IMR-90 (cell line): ENCODE measurements at regions not wholly inside any gene's neighbourhood (a gene's known extent, or its start where the extent isn't known, plus 50 kb on each side); places are given as distances from the start of the nearest gene placed in this dataset.
A peak's percentile ranks its signal among the peaks of the same experiment; 100 is the strongest.

Source experiments
- ATAC-seq: fragments of 200-7000 bp; cut with Tn5 transposase; 2 replicates; pipeline ENCODE4 v1.9.1; 2020; ENCODE audit warnings: low read depth, mild to moderate bottlenecking, moderate library complexity
- BruUV-seq: library from RNA; stranded (reverse); fragments of 400-500 nt; replicated peaks from 2 replicates; lab custom pipeline; 2021; lab: Mats Ljungman, UMichigan
- CTCF ChIA-PET: fragments of 300-600 bp; formaldehyde crosslinking; extraction: SDS; loops from one replicate; lab custom pipeline; 2021; ENCODE audit warnings: antibody characterized with exemption; lab: Yijun Ruan, JAX
- POLR2A ChIA-PET: fragments of 300-600 bp; sonication (Branson Sonifier 250); formaldehyde crosslinking; loops from one replicate; lab custom pipeline; 2022; ENCODE audit warnings: antibody characterized with exemption; ENCODE audit not compliant: unreplicated experiment; lab: Charles Lee
- DNase-seq: peaks from one replicate; pipeline ENCODE4 v3.0.0; 2013
- H2AFZ ChIP-seq: replicated peaks from 2 replicates; pipeline ENCODE3; 2013; ENCODE audit warnings: low read length, mild to moderate bottlenecking; ENCODE audit not compliant: poor library complexity
- H2AK5ac ChIP-seq: 2 replicates; pipeline ENCODE4 v1.6.1; 2013; ENCODE audit warnings: low read depth, low read length, inconsistent platforms
- H2AK9ac ChIP-seq: replicated peaks from 2 replicates; pipeline ENCODE3; 2013; ENCODE audit warnings: mild to moderate bottlenecking, low read depth, low read length, moderate library complexity; ENCODE audit not compliant: poor library complexity
- H2BK120ac ChIP-seq: 2 replicates; pipeline ENCODE4 v1.6.1; 2013; ENCODE audit warnings: low read depth, low read length, inconsistent platforms
- H2BK15ac ChIP-seq: 3 replicates; pipeline ENCODE4 v1.6.1; 2013; ENCODE audit warnings: low read depth, low read length, inconsistent platforms
- H2BK20ac ChIP-seq: 2 replicates; pipeline ENCODE4 v1.6.1; 2013; ENCODE audit warnings: low read depth, mild to moderate bottlenecking, inconsistent platforms, low read length, moderate library complexity
- H2BK5ac ChIP-seq: 2 replicates; pipeline ENCODE4 v1.6.1; 2013; ENCODE audit warnings: mild to moderate bottlenecking, low read depth, low read length, inconsistent platforms; ENCODE audit not compliant: poor library complexity, severe bottlenecking
- H3K14ac ChIP-seq: replicated peaks from 2 replicates; pipeline ENCODE4 v1.6.1; 2013; ENCODE audit warnings: low read depth, low read length, inconsistent platforms
- H3K18ac ChIP-seq: 2 replicates; pipeline ENCODE4 v1.6.1; 2013; ENCODE audit warnings: low read depth, low read length, control low read depth
- H3K23ac ChIP-seq: 2 replicates; pipeline ENCODE4 v1.6.1; 2013; ENCODE audit warnings: low read depth, low read length, inconsistent platforms
- H3K27ac ChIP-seq: 2 replicates; pipeline ENCODE4 v1.5.1; 2013; ENCODE audit warnings: mild to moderate bottlenecking, control low read depth, low read length; ENCODE audit not compliant: insufficient read depth
- H3K27me3 ChIP-seq: 2 replicates; pipeline ENCODE4 v1.6.1; 2013; ENCODE audit warnings: low read length; ENCODE audit not compliant: control insufficient read depth, insufficient read depth
- H3K36me3 ChIP-seq: 2 replicates; pipeline ENCODE4 v1.6.1; 2013; ENCODE audit warnings: low read length, mixed read lengths; ENCODE audit not compliant: control insufficient read depth, insufficient read depth
- H3K4ac ChIP-seq: 2 replicates; pipeline ENCODE4 v1.6.1; 2013; ENCODE audit warnings: low read depth, low read length, inconsistent platforms
- H3K4me1 ChIP-seq: 2 replicates; pipeline ENCODE4 v1.6.1; 2013; ENCODE audit warnings: low read length, mixed read lengths; ENCODE audit not compliant: control insufficient read depth, insufficient read depth
- H3K4me2 ChIP-seq: 2 replicates; pipeline ENCODE4 v1.6.1; 2013; ENCODE audit warnings: low read depth, mild to moderate bottlenecking, control low read depth, low read length, moderate library complexity
- H3K4me3 ChIP-seq: 2 replicates; pipeline ENCODE4 v1.5.1; 2013; ENCODE audit warnings: low read depth, mild to moderate bottlenecking, control low read depth, low read length, moderate library complexity; ENCODE audit not compliant: insufficient read depth
- H3K56ac ChIP-seq: 2 replicates; pipeline ENCODE4 v1.6.1; 2013; ENCODE audit warnings: low read length, inconsistent platforms; ENCODE audit not compliant: insufficient read depth; ENCODE audit errors: extremely low read depth
- H3K79me1 ChIP-seq, 2 experiments: 2 replicates each; pipeline ENCODE4 v1.6.1; 2013; ENCODE audit warnings: low read length in 2 of 2, inconsistent platforms in 1 of 2, low read depth in 1 of 2
- H3K9ac ChIP-seq: 2 replicates; pipeline ENCODE4 v1.6.1; 2013; ENCODE audit warnings: low read depth, low read length, control low read depth
- H3K9me1 ChIP-seq: 2 replicates; pipeline ENCODE4 v1.6.1; 2013; ENCODE audit warnings: low read length, inconsistent platforms; ENCODE audit not compliant: insufficient read depth
- H3K9me3 ChIP-seq: 2 replicates; pipeline ENCODE4 v1.6.1; 2013; ENCODE audit warnings: low read length; ENCODE audit not compliant: control insufficient read depth, insufficient read depth
- H4K20me1 ChIP-seq: 2 replicates; pipeline ENCODE4 v1.6.1; 2013; ENCODE audit warnings: low read length, inconsistent platforms; ENCODE audit not compliant: insufficient read depth
- H4K5ac ChIP-seq: 2 replicates; pipeline ENCODE4 v1.6.1; 2013; ENCODE audit warnings: mild to moderate bottlenecking, low read depth, low read length, control low read depth
- H4K8ac ChIP-seq, 2 experiments: 2 replicates each; pipeline ENCODE4 v1.6.1; 2013; ENCODE audit warnings: low read depth in 2 of 2, low read length in 2 of 2, control low read depth in 1 of 2, inconsistent platforms in 1 of 2
- H4K91ac ChIP-seq: 2 replicates; pipeline ENCODE4 v1.6.1; 2013; ENCODE audit warnings: low read depth, low read length, inconsistent platforms; ENCODE audit not compliant: insufficient read depth
- CEBPB ChIP-seq: IDR thresholded peaks from 2 replicates; pipeline ENCODE4 v1.6.1; 2012; ENCODE audit warnings: low read depth, low read length, improper control_type of control experiment
- CHD1 ChIP-seq: IDR thresholded peaks from 2 replicates; pipeline ENCODE4 v1.6.1; 2012; ENCODE audit warnings: low read depth, low read length, improper control_type of control experiment
- ELK1 ChIP-seq: fragments of 150-350 bp; IDR thresholded peaks from 2 replicates; pipeline ENCODE4 v1.6.1; 2016; ENCODE audit warnings: low read depth, mild to moderate bottlenecking, low read length, moderate library complexity, borderline replicate concordance
- MAFK ChIP-seq: IDR thresholded peaks from 2 replicates; pipeline ENCODE4 v1.6.1; 2012; ENCODE audit warnings: low read depth, low read length, improper control_type of control experiment
- MAZ ChIP-seq: IDR thresholded peaks from 2 replicates; pipeline ENCODE4 v1.6.1; 2012; ENCODE audit warnings: low read depth, mild to moderate bottlenecking, low read length, improper control_type of control experiment, moderate library complexity, borderline replicate concordance
- MXI1 ChIP-seq: IDR thresholded peaks from 2 replicates; pipeline ENCODE4 v1.6.1; 2012; ENCODE audit warnings: low read depth, mild to moderate bottlenecking, low read length, moderate library complexity, borderline replicate concordance
- POLR2A ChIP-seq: IDR thresholded peaks from 2 replicates; pipeline ENCODE4 v1.6.1; 2012; ENCODE audit warnings: mild to moderate bottlenecking, low read depth, low read length
- RAD21 ChIP-seq: IDR thresholded peaks from 2 replicates; pipeline ENCODE4 v1.6.1; 2012; ENCODE audit warnings: low read length, improper control_type of control experiment
- RCOR1 ChIP-seq: IDR thresholded peaks from 2 replicates; pipeline ENCODE4 v1.6.1; 2012; ENCODE audit warnings: mild to moderate bottlenecking, low read length, improper control_type of control experiment; ENCODE audit not compliant: insufficient replicate concordance
- RFX5 ChIP-seq: IDR thresholded peaks from 2 replicates; pipeline ENCODE4 v1.8.0; 2012; ENCODE audit warnings: low read depth, mild to moderate bottlenecking, low read length, moderate library complexity
- SMC3 ChIP-seq: fragments of 150-350 bp; IDR thresholded peaks from 2 replicates; pipeline ENCODE4 v1.6.1; 2016; ENCODE audit warnings: low read depth, mild to moderate bottlenecking, antibody characterized with exemption, low read length, moderate library complexity
- USF2 ChIP-seq: fragments of 150-350 bp; IDR thresholded peaks from 2 replicates; pipeline ENCODE4 v1.6.1; 2017; ENCODE audit warnings: mild to moderate bottlenecking, antibody characterized with exemption, low read length, low read depth
- WGBS, 2 experiments: methylation state at CpG; one replicate each; pipeline versions ENCODE4 v1.1.5 to v1.1.7; 2013; ENCODE audit warnings: missing lambda C conversion rate in 2 of 2; ENCODE audit not compliant: insufficient read length in 1 of 2; ENCODE audit errors: extremely low coverage in 2 of 2; 5-methylcytosine and 5-hydroxymethylcytosine counted together
- dilution Hi-C: fragments of 300-500 bp; cut with HindIII; formaldehyde crosslinking; loops from one replicate; pipeline ENCODE4 v1.14.3; 2018; ENCODE audit warnings: low sequenced_read_pairs; ENCODE audit not compliant: unreplicated experiment
- in situ Hi-C: fragments of 300-500 bp; cut with MboI; formaldehyde crosslinking; loops from 3 replicates; pipeline ENCODE4 v1.14.3; 2019; ENCODE audit warnings: low sequenced_read_pairs, inconsistent platforms, mixed read lengths
- intact Hi-C: fragments of 100-400 bp; cut with micrococcal nuclease; formaldehyde crosslinking; loops from 2 replicates; pipeline ENCODE4 v1.10.0; 2022
- TF ChIP-seq, protein P1 (sequence below): conservative IDR thresholded peaks from 2 replicates; pipeline ENCODE4 v1.5.1; 2012; ENCODE audit warnings: mild to moderate bottlenecking, low read depth, low read length, improper control_type of control experiment

DNA sequence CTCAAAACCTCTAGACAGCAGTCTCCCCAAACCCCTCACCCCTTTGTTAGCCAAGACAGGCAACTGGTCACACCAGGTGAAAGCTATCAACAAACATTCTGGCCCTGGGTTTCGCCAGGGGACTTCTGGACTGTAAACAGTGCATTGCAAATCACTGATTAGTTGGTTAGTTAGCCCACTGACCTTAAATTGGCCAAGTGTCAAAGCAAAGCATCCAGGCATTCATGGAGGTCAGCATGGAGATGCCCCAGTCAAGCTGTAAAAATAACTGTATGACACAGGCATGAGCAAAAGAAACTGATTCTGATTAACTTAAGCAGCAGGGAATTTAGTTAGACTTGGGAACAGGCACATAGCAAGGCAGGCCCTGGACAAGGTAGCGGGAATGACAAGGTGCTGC is 156.0 kb upstream of the TTC29 start:
- no peak overlapping the region for H3K4me3 ChIP-seq
- no peak overlapping the region for H2AK9ac ChIP-seq
- peak; percentile 34 for DNase-seq
- no CpG with 5 or more reads among the region's 2 CpGs for WGBS, 2 experiments
- H2BK5ac ChIP-seq = no peak overlapping the region
- H4K91ac ChIP-seq = no peak overlapping the region
- H3K4me1 ChIP-seq = peaks cover 10% of the 10 kb centered on the region
- ChIA-PET CTCF (no interaction called here), POLR2A (no interaction called here)
- in situ Hi-C loops (no loop called here), dilution Hi-C loops (no loop called here), intact Hi-C loops (no loop called here)
- no peaks in the 10 kb centered on the region for H3K36me3 ChIP-seq
- H3K23ac ChIP-seq = peak overlapping the region; percentile 3; the same call in 1 of the 2 replicates
- H3K14ac ChIP-seq = peak overlapping the region; percentile 73
- H3K27ac ChIP-seq = no peak overlapping the region
- no peak overlapping the region for H3K56ac ChIP-seq
- H3K9ac ChIP-seq = no peak overlapping the region
- H2AK5ac ChIP-seq = peak overlapping the region; percentile 69
- no peaks in the 10 kb centered on the region; the same call in none of the 2 replicates for H3K9me1 ChIP-seq
- ATAC-seq = no peak
- no peak overlapping the region for H4K8ac ChIP-seq
- H4K20me1 ChIP-seq = no peaks in the 10 kb centered on the region
- H3K18ac ChIP-seq = no peak overlapping the region
- H3K27me3 ChIP-seq = no peaks in the 10 kb centered on the region
- H2AFZ ChIP-seq = peak overlapping the region; percentile 16
- no peaks in the 10 kb centered on the region for H3K79me1 ChIP-seq
- TF ChIP-seq RCOR1 = no peak
- TF ChIP-seq MAFK = no peak
- no peak for TF ChIP-seq MXI1
- no peak for TF ChIP-seq CEBPB
- no peak for TF ChIP-seq SMC3
- no peak for TF ChIP-seq ELK1
- no peak for TF ChIP-seq RAD21
- TF ChIP-seq RFX5 = no peak
- no peak for TF ChIP-seq USF2
- no peak for TF ChIP-seq CHD1
- no peak for TF ChIP-seq POLR2A
- TF ChIP-seq, protein P1, sequence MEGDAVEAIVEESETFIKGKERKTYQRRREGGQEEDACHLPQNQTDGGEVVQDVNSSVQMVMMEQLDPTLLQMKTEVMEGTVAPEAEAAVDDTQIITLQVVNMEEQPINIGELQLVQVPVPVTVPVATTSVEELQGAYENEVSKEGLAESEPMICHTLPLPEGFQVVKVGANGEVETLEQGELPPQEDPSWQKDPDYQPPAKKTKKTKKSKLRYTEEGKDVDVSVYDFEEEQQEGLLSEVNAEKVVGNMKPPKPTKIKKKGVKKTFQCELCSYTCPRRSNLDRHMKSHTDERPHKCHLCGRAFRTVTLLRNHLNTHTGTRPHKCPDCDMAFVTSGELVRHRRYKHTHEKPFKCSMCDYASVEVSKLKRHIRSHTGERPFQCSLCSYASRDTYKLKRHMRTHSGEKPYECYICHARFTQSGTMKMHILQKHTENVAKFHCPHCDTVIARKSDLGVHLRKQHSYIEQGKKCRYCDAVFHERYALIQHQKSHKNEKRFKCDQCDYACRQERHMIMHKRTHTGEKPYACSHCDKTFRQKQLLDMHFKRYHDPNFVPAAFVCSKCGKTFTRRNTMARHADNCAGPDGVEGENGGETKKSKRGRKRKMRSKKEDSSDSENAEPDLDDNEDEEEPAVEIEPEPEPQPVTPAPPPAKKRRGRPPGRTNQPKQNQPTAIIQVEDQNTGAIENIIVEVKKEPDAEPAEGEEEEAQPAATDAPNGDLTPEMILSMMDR = no peak
- TF ChIP-seq MAZ = no peak
- no TSS peak for BruUV-seq
- no peaks in the 10 kb centered on the region for H3K9me3 ChIP-seq
- H2BK15ac ChIP-seq = peak overlapping the region; percentile 50; the same call in 1 of the 3 replicates
- H2BK20ac ChIP-seq = peak overlapping the region; percentile 18; the same call in 1 of the 2 replicates
- H3K4me2 ChIP-seq = no peak overlapping the region
- H4K5ac ChIP-seq = no peak overlapping the region
- 0 out of 2 replicates have a peak overlapping the region, but pooled peaks have one; percentile 10 for H2BK120ac ChIP-seq
- H3K4ac ChIP-seq = 0 out of 2 replicates have a peak overlapping the region, but pooled peaks have one; percentile 12
